ENCODE measurements at regions not wholly inside any gene's neighbourhood (a gene's known extent, or its start where the extent isn't known, plus 50 kb on each side); places are given as distances from the start of the nearest gene placed in this dataset.

GRCh38 chr17:34484193-34484733 lies 95.1 kb upstream of the TMEM132E start:
- Histone ChIP-seq H3K4me3 (no peak overlapping the region), H3K9me3 (no peaks in the 10 kb centered on the region), H3K27me3 (peaks cover 18% of the 10 kb centered on the region), H3K4me1 (no peaks in the 10 kb centered on the region), H3K27ac (no peak overlapping the region), H3K36me3 (no peaks in the 10 kb centered on the region)
- ATAC-seq (no peak), DNase-seq (no peak)
- no peak for TF ChIP-seq CTCF (IDR thresholded peaks at IDR 0.05)
- intact Hi-C loops (cut with DNase I): no loop called here

GRCh38 chr17:34482730-34483129 lies 96.7 kb upstream of the TMEM132E start:
- intact Hi-C loops (cut with DNase I): no loop called here
- TF ChIP-seq CTCF (IDR thresholded peaks at IDR 0.05): no peak
- Histone ChIP-seq H3K27me3 (peaks cover 9% of the 10 kb centered on the region), H3K4me1 (no peaks in the 10 kb centered on the region), H3K27ac (no peak overlapping the region), H3K4me3 (no peak overlapping the region), H3K9me3 (no peaks in the 10 kb centered on the region), H3K36me3 (no peaks in the 10 kb centered on the region)
- ATAC-seq (no peak), DNase-seq (no peak)

- H3K36me3 ChIP-seq: no peaks in the 10 kb centered on the region
- DNase-seq (no peak), ATAC-seq (no peak)
- no peaks in the 10 kb centered on the region for H3K4me1 ChIP-seq
- no peak overlapping the region for H3K27ac ChIP-seq
- H3K9me3 ChIP-seq: no peaks in the 10 kb centered on the region
- intact Hi-C loops (cut with DNase I): no loop called here
- TF ChIP-seq CTCF (IDR thresholded peaks at IDR 0.05): no peak
- H3K4me3 ChIP-seq: no peak overlapping the region
- peaks cover 2% of the 10 kb centered on the region for H3K27me3 ChIP-seq
Measured at GRCh38 chr17:34481779-34482178, 97.6 kb upstream of the TMEM132E start.

GRCh38 chr17:34479371-34479770 lies 100.0 kb upstream of the TMEM132E start:
- no peak for TF ChIP-seq CTCF (IDR thresholded peaks at IDR 0.05)
- no peak overlapping the region for H3K4me3 ChIP-seq
- ATAC-seq (no peak), DNase-seq (no peak)
- no peaks in the 10 kb centered on the region for H3K36me3 ChIP-seq
- intact Hi-C loops (cut with DNase I): no loop called here
- H3K9me3 ChIP-seq: no peaks in the 10 kb centered on the region
- H3K27me3 ChIP-seq: no peaks in the 10 kb centered on the region
- no peaks in the 10 kb centered on the region for H3K4me1 ChIP-seq
- no peak overlapping the region for H3K27ac ChIP-seq

GRCh38 chr17:34478244-34478643 lies 101.1 kb upstream of the TMEM132E start:
- intact Hi-C loops (cut with DNase I): no loop called here
- Histone ChIP-seq H3K36me3 (no peaks in the 10 kb centered on the region), H3K27ac (no peak overlapping the region), H3K4me1 (no peaks in the 10 kb centered on the region), H3K9me3 (no peaks in the 10 kb centered on the region), H3K27me3 (no peaks in the 10 kb centered on the region), H3K4me3 (no peak overlapping the region)
- DNase-seq (no peak), ATAC-seq (no peak)
- no peak for TF ChIP-seq CTCF (IDR thresholded peaks at IDR 0.05)

- H3K36me3 ChIP-seq: no peaks in the 10 kb centered on the region
- TF ChIP-seq CTCF (IDR thresholded peaks at IDR 0.05): no peak
- H3K27me3 ChIP-seq: no peaks in the 10 kb centered on the region
- DNase-seq (no peak), ATAC-seq (no peak)
- no peak overlapping the region for H3K27ac ChIP-seq
- intact Hi-C loops (cut with DNase I): no loop called here
- H3K4me3 ChIP-seq: no peak overlapping the region
- H3K9me3 ChIP-seq: no peaks in the 10 kb centered on the region
- H3K4me1 ChIP-seq: no peaks in the 10 kb centered on the region
Measured at GRCh38 chr17:34475296-34475695, 104.1 kb upstream of the TMEM132E start.

Measured in upper lobe of right lung (tissue), 1 donor.